DND-41 (cell line): ENCODE measurements at regions not wholly inside any gene's neighbourhood (a gene's known extent, or its start where the extent isn't known, plus 50 kb on each side); places are given as distances from the start of the nearest gene placed in this dataset.

Source experiments
- ATAC-seq: fragments of 200-7000 bp; cut with Tn5 transposase; 3 replicates; pipeline ENCODE4 v1.9.1; 2021; ENCODE audit warnings: low read depth; ENCODE audit not compliant: insufficient read depth
- DNase-seq: peaks from one replicate; pipeline ENCODE4 v3.0.0-alpha.2; 2020
- H2AFZ ChIP-seq: 2 replicates; pipeline ENCODE4 v1.6.0; 2012; ENCODE audit warnings: low read depth, low read length
- H3K27ac ChIP-seq: 2 replicates; pipeline ENCODE4 v1.5.1; 2012; ENCODE audit warnings: low read length, inconsistent platforms
- H3K27me3 ChIP-seq: fragments of 200-600 bp; sonication (generic); 2 replicates; pipeline ENCODE4 v1.6.0; 2012; ENCODE audit warnings: low read length, mild to moderate bottlenecking, inconsistent platforms; ENCODE audit not compliant: insufficient read depth, poor library complexity
- H3K36me3 ChIP-seq: 2 replicates; pipeline ENCODE4 v1.5.1; 2012; ENCODE audit warnings: low read length, inconsistent platforms; ENCODE audit not compliant: insufficient read depth
- H3K4me1 ChIP-seq: 2 replicates; pipeline ENCODE4 v1.5.1; 2012; ENCODE audit warnings: mild to moderate bottlenecking, low read length; ENCODE audit not compliant: insufficient read depth
- H3K4me2 ChIP-seq: 2 replicates; pipeline ENCODE4 v1.6.0; 2012; ENCODE audit warnings: mild to moderate bottlenecking, moderate library complexity, low read length, inconsistent platforms; ENCODE audit not compliant: insufficient read depth
- H3K4me3 ChIP-seq, 2 experiments: fragments of 200-600 bp in 1 of 2; shearing (Covaris generic) in 1 of 2; 2 replicates each; pipeline ENCODE4 v1.5.1; 2012 to 2016; ENCODE audit warnings: inconsistent platforms in 2 of 2, low read length in 2 of 2, mild to moderate bottlenecking in 2 of 2, low read depth in 1 of 2, moderate library complexity in 1 of 2
- H3K79me2 ChIP-seq: 2 replicates; pipeline ENCODE4 v1.6.0; 2012; ENCODE audit warnings: low read length, inconsistent platforms; ENCODE audit not compliant: insufficient read depth
- H3K9ac ChIP-seq: 2 replicates; pipeline ENCODE4 v1.6.0; 2012; ENCODE audit warnings: low read depth, mild to moderate bottlenecking, inconsistent platforms, low read length, moderate library complexity
- H3K9me3 ChIP-seq: 2 replicates; pipeline ENCODE4 v1.5.1; 2012; ENCODE audit warnings: low read length, moderate library complexity, mild to moderate bottlenecking, inconsistent platforms; ENCODE audit not compliant: insufficient read depth, severe bottlenecking
- H4K20me1 ChIP-seq: 2 replicates; pipeline ENCODE4 v1.6.0; 2012; ENCODE audit warnings: low read length; ENCODE audit not compliant: insufficient read depth
- CTCF ChIP-seq: IDR thresholded peaks from 2 replicates; pipeline ENCODE4 v1.5.1; 2012; ENCODE audit warnings: borderline replicate concordance, low read length, moderate library complexity, mild to moderate bottlenecking; ENCODE audit not compliant: poor library complexity, severe bottlenecking; ENCODE audit errors: extremely low read depth
- EZH2 ChIP-seq: IDR thresholded peaks from 3 replicates; pipeline ENCODE4 v1.6.1; 2012; ENCODE audit warnings: borderline replicate concordance, low read depth, mild to moderate bottlenecking, moderate library complexity, low read length, inconsistent platforms; ENCODE audit not compliant: severe bottlenecking

GRCh38 chr13:47027780-47028437 is 131.1 kb upstream of the HTR2A start:
- no peaks in the 10 kb centered on the region for H3K36me3 ChIP-seq
- DNase-seq (no peak), ATAC-seq (no peak)
- no peak overlapping the region for H2AFZ ChIP-seq
- no peaks in the 10 kb centered on the region for H3K4me1 ChIP-seq
- H3K9me3 ChIP-seq: no peaks in the 10 kb centered on the region
- H3K27ac ChIP-seq: no peak overlapping the region
- H3K4me3 ChIP-seq: no peak overlapping the region
- no peak for TF ChIP-seq EZH2
- no peak for TF ChIP-seq CTCF
- H3K9ac ChIP-seq: no peak overlapping the region
- no peaks in the 10 kb centered on the region for H3K79me2 ChIP-seq
- peaks cover under 1% of the 10 kb centered on the region for H3K27me3 ChIP-seq
- H4K20me1 ChIP-seq: no peaks in the 10 kb centered on the region
- H3K4me2 ChIP-seq: no peak overlapping the region

- H3K4me2 ChIP-seq: no peak overlapping the region
- no peaks in the 10 kb centered on the region for H4K20me1 ChIP-seq
- no peak overlapping the region for H3K9ac ChIP-seq
- DNase-seq: no peak
- no peak overlapping the region for H3K4me3 ChIP-seq
- ATAC-seq: no peak
- H3K4me1 ChIP-seq: no peaks in the 10 kb centered on the region
- no peak for TF ChIP-seq EZH2
- no peak for TF ChIP-seq CTCF
- H3K36me3 ChIP-seq: no peaks in the 10 kb centered on the region
- H2AFZ ChIP-seq: no peak overlapping the region
- H3K9me3 ChIP-seq: no peaks in the 10 kb centered on the region
- no peaks in the 10 kb centered on the region for H3K79me2 ChIP-seq
- H3K27ac ChIP-seq: no peak overlapping the region
- H3K27me3 ChIP-seq: no peaks in the 10 kb centered on the region
Observed at GRCh38 chr13:47025791-47026447, 129.1 kb upstream of the HTR2A start.

GRCh38 chr13:47019977-47020376 is 123.1 kb upstream of the HTR2A start:
- H3K36me3 ChIP-seq: no peaks in the 10 kb centered on the region
- TF ChIP-seq CTCF (no peak), EZH2 (no peak)
- no peaks in the 10 kb centered on the region for H4K20me1 ChIP-seq
- no peaks in the 10 kb centered on the region for H3K79me2 ChIP-seq
- no peaks in the 10 kb centered on the region for H3K27me3 ChIP-seq
- H3K9ac ChIP-seq: no peak overlapping the region
- H3K27ac ChIP-seq: no peak overlapping the region
- ATAC-seq (no peak), DNase-seq (no peak)
- no peaks in the 10 kb centered on the region for H3K4me1 ChIP-seq
- no peaks in the 10 kb centered on the region for H3K9me3 ChIP-seq
- no peak overlapping the region for H2AFZ ChIP-seq
- H3K4me3 ChIP-seq: no peak overlapping the region
- no peak overlapping the region for H3K4me2 ChIP-seq
